ENCODE measurements at regions not wholly inside any gene's neighbourhood (a gene's known extent, or its start where the extent isn't known, plus 50 kb on each side); places are given as distances from the start of the nearest gene placed in this dataset.

- WGBS, 2 experiments (ENCODE audit: extremely low coverage in 2 of 2, insufficient read length in 1 of 2) = no CpG with 5 or more reads among the region's 5 CpGs
- no peak overlapping the region for H2BK20ac ChIP-seq (ENCODE audit: low read depth, low read length)
- H2BK5ac ChIP-seq (ENCODE audit: low read depth, low read length, poor library complexity, severe bottlenecking) = no peak overlapping the region
- no peaks in the 10 kb centered on the region for H3K36me3 ChIP-seq (ENCODE audit: control insufficient read depth, insufficient read depth, low read length)
- no peak overlapping the region for H3K56ac ChIP-seq (ENCODE audit: extremely low read depth, insufficient read depth, low read length)
- no peaks in the 10 kb centered on the region for H3K9me1 ChIP-seq (ENCODE audit: insufficient read depth, low read length)
- no peaks in the 10 kb centered on the region for H4K20me1 ChIP-seq (ENCODE audit: insufficient read depth, low read length)
- in situ Hi-C loops (cut with MboI; ENCODE audit: low sequenced_read_pairs) = no loop called here
- H3K4me2 ChIP-seq (ENCODE audit: low read depth, low read length) = no peak overlapping the region
- no peak overlapping the region for H2AK9ac ChIP-seq (replicated peaks; ENCODE audit: low read depth, low read length, poor library complexity)
- DNase-seq (no peak), ATAC-seq (ENCODE audit: low read depth) (no peak)
- no peaks in the 10 kb centered on the region for H3K27me3 ChIP-seq (ENCODE audit: control insufficient read depth, insufficient read depth, low read length)
- intact Hi-C loops (cut with micrococcal nuclease) = no loop called here
- H2AFZ ChIP-seq (replicated peaks; ENCODE audit: low read length, poor library complexity) = no peak overlapping the region
- CTCF ChIA-PET = no interaction called here
- H4K91ac ChIP-seq (ENCODE audit: insufficient read depth, low read depth, low read length) = no peak overlapping the region
- dilution Hi-C loops (cut with HindIII; ENCODE audit: low sequenced_read_pairs, unreplicated experiment) = no loop called here
- H3K79me1 ChIP-seq (ENCODE audit: low read depth in 1 of 2, low read length in 2 of 2) = no peaks in the 10 kb centered on the region
- no peak overlapping the region for H2BK120ac ChIP-seq (ENCODE audit: low read depth, low read length)
- no peak overlapping the region for H2AK5ac ChIP-seq (ENCODE audit: low read depth, low read length)
- H4K8ac ChIP-seq (ENCODE audit: low read depth in 2 of 2, low read length in 2 of 2) = no peak overlapping the region
- POLR2A ChIA-PET (ENCODE audit: unreplicated experiment) = no interaction called here
- H3K4ac ChIP-seq (ENCODE audit: low read depth, low read length) = no peak overlapping the region
- no peak overlapping the region for H3K4me3 ChIP-seq (ENCODE audit: insufficient read depth, low read depth, low read length)
- no peak overlapping the region for H3K23ac ChIP-seq (ENCODE audit: low read depth, low read length)
- H2BK15ac ChIP-seq (ENCODE audit: low read depth, low read length) = no peak overlapping the region
- no TSS peak for BruUV-seq (replicated peaks)
- H3K18ac ChIP-seq (ENCODE audit: low read depth, low read length) = no peak overlapping the region
- no peak overlapping the region for H3K14ac ChIP-seq (replicated peaks; ENCODE audit: low read depth, low read length)
- H3K9ac ChIP-seq (ENCODE audit: low read depth, low read length) = no peak overlapping the region
- no peaks in the 10 kb centered on the region for H3K4me1 ChIP-seq (ENCODE audit: control insufficient read depth, insufficient read depth, low read length)
- peaks cover 17% of the 10 kb centered on the region for H3K9me3 ChIP-seq (ENCODE audit: control insufficient read depth, insufficient read depth, low read length)
- H3K27ac ChIP-seq (ENCODE audit: insufficient read depth, low read length) = no peak overlapping the region
- TF ChIP-seq CHD1 (IDR thresholded peaks at IDR 0.05; ENCODE audit: low read depth, low read length) (no peak), CTCF (conservative IDR thresholded peaks at IDR 0.05; ENCODE audit: low read depth, low read length) (no peak), RCOR1 (IDR thresholded peaks at IDR 0.05; ENCODE audit: insufficient replicate concordance, low read length) (no peak), RAD21 (IDR thresholded peaks at IDR 0.05; ENCODE audit: low read length) (no peak), MAFK (IDR thresholded peaks at IDR 0.05; ENCODE audit: low read depth, low read length) (no peak)
- H4K5ac ChIP-seq (ENCODE audit: low read depth, low read length) = no peak overlapping the region
These were observed 286.5 kb upstream of the ERCC4 start for GRCh38 chr16:13633391-13633861.

Measured in IMR-90 (cell line).